ENCODE measurements at regions not wholly inside any gene's neighbourhood (a gene's known extent, or its start where the extent isn't known, plus 50 kb on each side); places are given as distances from the start of the nearest gene placed in this dataset.
"Not testable (repeated sequence)": the region's sequence is repeated elsewhere in the genome, so short reads cannot be mapped to it uniquely, and the experiment has no call there.

- H3K36me3 ChIP-seq (replicated peaks; ENCODE audit: insufficient read depth, low read depth): no peaks in the 10 kb centered on the region
- 69% methylated on average over 3 of the region's 3 CpGs for WGBS (ENCODE audit: low lambda C conversion rate, missing lambda C conversion rate)
- no peak overlapping the region for H3K4me3 ChIP-seq
- H3K79me2 ChIP-seq: no peaks in the 10 kb centered on the region
- no peak overlapping the region for H3K27ac ChIP-seq
- TF ChIP-seq, protein P1, sequence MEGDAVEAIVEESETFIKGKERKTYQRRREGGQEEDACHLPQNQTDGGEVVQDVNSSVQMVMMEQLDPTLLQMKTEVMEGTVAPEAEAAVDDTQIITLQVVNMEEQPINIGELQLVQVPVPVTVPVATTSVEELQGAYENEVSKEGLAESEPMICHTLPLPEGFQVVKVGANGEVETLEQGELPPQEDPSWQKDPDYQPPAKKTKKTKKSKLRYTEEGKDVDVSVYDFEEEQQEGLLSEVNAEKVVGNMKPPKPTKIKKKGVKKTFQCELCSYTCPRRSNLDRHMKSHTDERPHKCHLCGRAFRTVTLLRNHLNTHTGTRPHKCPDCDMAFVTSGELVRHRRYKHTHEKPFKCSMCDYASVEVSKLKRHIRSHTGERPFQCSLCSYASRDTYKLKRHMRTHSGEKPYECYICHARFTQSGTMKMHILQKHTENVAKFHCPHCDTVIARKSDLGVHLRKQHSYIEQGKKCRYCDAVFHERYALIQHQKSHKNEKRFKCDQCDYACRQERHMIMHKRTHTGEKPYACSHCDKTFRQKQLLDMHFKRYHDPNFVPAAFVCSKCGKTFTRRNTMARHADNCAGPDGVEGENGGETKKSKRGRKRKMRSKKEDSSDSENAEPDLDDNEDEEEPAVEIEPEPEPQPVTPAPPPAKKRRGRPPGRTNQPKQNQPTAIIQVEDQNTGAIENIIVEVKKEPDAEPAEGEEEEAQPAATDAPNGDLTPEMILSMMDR (IDR thresholded peaks at IDR 0.05; ENCODE audit: poor library complexity): no peak
- TF ChIP-seq EZH2phosphoT487 (IDR thresholded peaks at IDR 0.05; ENCODE audit: low read depth, severe bottlenecking, unreplicated experiment) (no peak), EZH2 (IDR thresholded peaks at IDR 0.05; ENCODE audit: borderline replicate concordance) (no peak)
- no peaks in the 10 kb centered on the region for H3K9me2 ChIP-seq (replicated peaks; ENCODE audit: insufficient read depth)
- no peak for DNase-seq (ENCODE audit: low spot score)
- no peak overlapping the region for H2AFZ ChIP-seq
- H4K20me1 ChIP-seq (ENCODE audit: insufficient read depth, poor library complexity, severe bottlenecking): no peaks in the 10 kb centered on the region
- H3K4me2 ChIP-seq: no peak overlapping the region
- H3K4me1 ChIP-seq (ENCODE audit: insufficient read depth): no peaks in the 10 kb centered on the region
- no peaks in the 10 kb centered on the region for H3K9me3 ChIP-seq (ENCODE audit: low read depth)
- no peaks in the 10 kb centered on the region for H3K27me3 ChIP-seq
Observed at GRCh38 chr1:70826428-70826827, 221.2 kb downstream of the PTGER3 start.

DNA sequence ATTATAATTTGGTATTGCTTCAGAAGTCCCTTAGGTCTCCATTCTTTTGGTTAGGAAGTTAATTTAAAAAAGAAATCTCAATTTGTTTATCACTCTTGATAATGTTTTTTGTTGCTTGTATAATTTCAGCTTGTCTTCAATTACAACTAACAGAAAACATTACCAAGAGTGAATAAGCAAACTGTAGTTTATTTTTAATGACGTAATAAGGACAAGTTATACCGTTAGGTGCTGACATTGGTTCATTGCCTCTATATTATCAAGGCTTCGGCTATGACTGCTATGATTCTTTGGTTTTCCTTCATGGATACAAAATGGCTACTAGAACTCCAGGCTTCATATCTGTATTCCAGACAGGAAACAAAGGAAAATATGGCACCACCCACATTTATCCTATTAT lies 220.6 kb downstream of the PTGER3 start:
- TF ChIP-seq, protein P1 (IDR thresholded peaks at IDR 0.05; ENCODE audit: poor library complexity): no peak
- TF ChIP-seq EZH2phosphoT487 (IDR thresholded peaks at IDR 0.05; ENCODE audit: low read depth, severe bottlenecking, unreplicated experiment) (no peak), EZH2 (IDR thresholded peaks at IDR 0.05; ENCODE audit: borderline replicate concordance) (no peak)

DNA sequence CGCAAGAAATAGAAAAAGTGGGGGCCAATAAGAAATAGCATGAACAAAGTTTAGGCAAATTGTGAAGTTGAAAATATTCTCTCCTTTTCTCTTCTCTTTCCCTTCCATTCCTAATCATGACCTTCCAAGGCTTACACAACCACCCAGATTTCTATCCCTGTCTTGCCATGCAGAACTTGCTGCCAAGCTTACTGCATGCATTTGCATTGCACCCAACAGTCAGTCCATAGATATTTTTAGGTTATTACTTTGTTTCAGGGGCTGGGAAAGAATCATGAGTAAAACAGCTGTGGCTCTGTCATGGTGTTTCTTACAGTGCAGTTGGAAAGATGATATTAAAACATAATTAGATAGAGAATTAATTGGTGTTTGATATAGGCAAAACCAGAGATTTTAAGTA lies 219.4 kb downstream of the PTGER3 start:
- no peaks in the 10 kb centered on the region for H3K9me2 ChIP-seq (replicated peaks; ENCODE audit: insufficient read depth)
- H3K4me2 ChIP-seq: no peak overlapping the region
- H3K4me1 ChIP-seq (ENCODE audit: insufficient read depth): no peaks in the 10 kb centered on the region
- H3K27ac ChIP-seq: no peak overlapping the region
- H3K4me3 ChIP-seq: no peak overlapping the region
- H3K27me3 ChIP-seq: no peaks in the 10 kb centered on the region
- H4K20me1 ChIP-seq (ENCODE audit: insufficient read depth, poor library complexity, severe bottlenecking): no peaks in the 10 kb centered on the region
- no peaks in the 10 kb centered on the region for H3K36me3 ChIP-seq (replicated peaks; ENCODE audit: insufficient read depth, low read depth)
- DNase-seq (ENCODE audit: low spot score): no peak
- no peaks in the 10 kb centered on the region for H3K9me3 ChIP-seq (ENCODE audit: low read depth)
- no peak overlapping the region for H2AFZ ChIP-seq
- H3K79me2 ChIP-seq: no peaks in the 10 kb centered on the region
- no peak for TF ChIP-seq EZH2phosphoT487 (IDR thresholded peaks at IDR 0.05; ENCODE audit: low read depth, severe bottlenecking, unreplicated experiment)
- TF ChIP-seq EZH2 (IDR thresholded peaks at IDR 0.05; ENCODE audit: borderline replicate concordance): no peak
- TF ChIP-seq, protein P1 (IDR thresholded peaks at IDR 0.05; ENCODE audit: poor library complexity): no peak
- WGBS (ENCODE audit: low lambda C conversion rate, missing lambda C conversion rate): 97% methylated on average over 1 of the region's 1 CpG

More for the DNA sequence above, 220.6 kb downstream of the PTGER3 start:
- Histone ChIP-seq H3K4me1 (ENCODE audit: insufficient read depth) (no peaks in the 10 kb centered on the region), H3K27ac (no peak overlapping the region), H3K36me3 (replicated peaks; ENCODE audit: insufficient read depth, low read depth) (no peaks in the 10 kb centered on the region), H4K20me1 (ENCODE audit: insufficient read depth, poor library complexity, severe bottlenecking) (no peaks in the 10 kb centered on the region), H3K27me3 (no peaks in the 10 kb centered on the region), H3K4me3 (no peak overlapping the region), H3K4me2 (no peak overlapping the region), H3K9me2 (replicated peaks; ENCODE audit: insufficient read depth) (no peaks in the 10 kb centered on the region), H3K9me3 (ENCODE audit: low read depth) (no peaks in the 10 kb centered on the region), H2AFZ (no peak overlapping the region), H3K79me2 (no peaks in the 10 kb centered on the region)
- DNase-seq (ENCODE audit: low spot score): no peak
- WGBS (ENCODE audit: low lambda C conversion rate, missing lambda C conversion rate): 95% methylated on average over 3 of the region's 3 CpGs

DNA sequence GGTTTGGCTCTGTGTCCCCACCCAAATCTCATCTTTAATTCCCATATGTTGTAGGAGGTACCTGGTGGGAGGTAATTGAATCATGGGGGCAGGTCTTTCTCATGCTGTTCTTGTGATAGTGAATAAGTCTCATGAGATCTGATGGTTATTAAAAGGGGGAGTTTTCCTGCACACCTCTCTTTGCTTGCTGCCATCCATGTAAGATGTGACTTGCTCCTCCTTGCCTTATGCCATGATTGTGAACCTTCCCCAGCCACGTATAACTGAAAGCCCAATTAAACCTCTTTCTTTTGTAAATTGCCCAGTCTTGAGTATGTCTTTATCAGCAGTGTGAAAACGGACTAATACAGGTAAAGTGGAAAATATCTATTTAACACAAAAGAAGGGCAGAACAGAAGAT lies 213.3 kb downstream of the PTGER3 start:
- H4K20me1 ChIP-seq (ENCODE audit: insufficient read depth, poor library complexity, severe bottlenecking); H3K27ac ChIP-seq; DNase-seq (ENCODE audit: low spot score); H2AFZ ChIP-seq; H3K4me2 ChIP-seq; H3K36me3 ChIP-seq (replicated peaks; ENCODE audit: insufficient read depth, low read depth); H3K4me3 ChIP-seq; H3K9me2 ChIP-seq (replicated peaks; ENCODE audit: insufficient read depth); H3K4me1 ChIP-seq (ENCODE audit: insufficient read depth); H3K79me2 ChIP-seq; H3K27me3 ChIP-seq; H3K9me3 ChIP-seq (ENCODE audit: low read depth): not testable (repeated sequence)
- 82% methylated on average over 2 of the region's 2 CpGs for WGBS (ENCODE audit: low lambda C conversion rate, missing lambda C conversion rate)
